HTR-8/SVneo (cell line): ENCODE measurements at regions not wholly inside any gene's neighbourhood (a gene's known extent, or its start where the extent isn't known, plus 50 kb on each side); places are given as distances from the start of the nearest gene placed in this dataset.
"Not testable (repeated sequence)": the region's sequence is repeated elsewhere in the genome, so short reads cannot be mapped to it uniquely, and the experiment has no call there.

Source experiments
- DNase-seq: peaks from one replicate; pipeline ENCODE4 v3.0.0; 2011; ENCODE audit warnings: low spot score, mixed read lengths; ENCODE audit not compliant: insufficient read length
- FAIRE-seq: peaks from 2 replicates; lab custom pipeline; 2011; peaks lifted over from hg19 to GRCh38; lab: Jason Lieb, UNC

DNA sequence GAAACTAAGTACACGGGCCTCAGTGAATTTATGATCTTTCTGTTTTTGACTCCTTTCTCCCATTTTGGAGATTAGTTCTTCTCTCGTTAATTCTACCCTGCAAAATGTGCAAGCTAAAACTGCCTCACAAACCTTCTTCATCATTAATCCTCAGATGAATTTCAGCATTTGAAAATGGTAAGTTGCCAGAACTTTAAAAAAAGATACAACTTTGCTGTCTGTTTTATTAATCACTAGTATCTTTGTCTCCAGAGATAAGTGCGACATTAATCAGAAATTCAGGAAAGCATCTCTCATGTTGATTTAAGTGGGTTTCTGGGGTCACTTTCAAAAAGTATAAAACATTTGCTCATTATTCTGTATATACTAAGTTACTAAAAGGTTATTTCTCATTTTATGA lies 227.0 kb upstream of the RXFP2 start:
- FAIRE-seq = no peak
- DNase-seq = no peak

DNA sequence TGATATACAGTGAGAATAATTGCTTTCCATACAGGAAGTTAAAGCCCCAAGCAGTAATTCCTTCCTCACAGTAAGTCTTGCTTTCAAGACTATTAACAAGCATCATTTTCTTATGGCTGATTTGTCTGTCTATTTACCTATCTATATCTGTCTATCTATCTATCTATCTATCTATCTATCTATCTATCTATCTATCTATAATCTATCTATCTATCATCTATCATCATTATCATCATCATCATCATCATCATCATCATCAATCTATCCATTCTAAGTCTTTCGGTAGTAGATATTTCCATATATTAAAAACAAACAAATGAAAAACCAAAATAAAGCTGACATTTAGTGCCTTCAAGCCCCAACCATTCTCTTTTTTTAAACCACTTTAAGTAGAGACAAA lies 224.4 kb upstream of the RXFP2 start:
- no peak for DNase-seq
- no peak for FAIRE-seq

DNA sequence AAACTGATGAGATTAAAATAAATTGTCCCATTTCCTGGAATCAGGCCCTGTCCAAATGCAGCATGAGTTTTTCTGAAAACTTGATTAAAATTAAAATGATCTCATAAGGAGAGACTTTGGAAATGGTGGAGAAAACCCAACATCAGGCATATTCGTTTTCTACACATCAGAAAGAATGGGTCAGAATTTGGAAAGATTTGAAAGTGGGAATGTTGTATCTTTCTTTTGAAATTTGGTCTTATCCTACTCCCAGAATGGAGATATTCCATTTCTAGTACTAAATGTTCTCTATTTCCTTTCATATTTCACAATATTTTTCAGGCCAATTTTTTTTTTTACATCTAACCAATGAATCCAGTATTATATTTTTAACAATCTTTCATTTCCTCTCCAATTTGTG lies 223.9 kb upstream of the RXFP2 start:
- DNase-seq (no peak), FAIRE-seq (no peak)

DNA sequence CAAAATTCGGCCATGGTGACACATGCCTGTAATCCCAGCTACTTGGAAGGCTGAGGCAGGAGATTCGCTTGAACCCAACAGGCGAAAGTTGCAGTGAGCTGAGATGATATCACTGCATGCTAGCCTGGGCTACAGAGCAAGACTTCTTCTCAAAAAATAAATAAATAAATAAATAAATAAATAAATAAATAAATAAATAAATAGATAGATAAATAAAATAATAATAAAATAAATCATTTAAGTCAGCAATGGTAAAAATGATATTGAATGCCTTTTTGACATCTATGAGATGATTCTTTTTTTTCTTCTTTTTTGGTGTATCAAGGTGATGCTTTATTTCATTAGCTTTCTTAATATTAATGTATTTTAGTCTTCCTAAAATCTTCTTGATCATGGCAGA lies 221.7 kb upstream of the RXFP2 start:
- no peak for FAIRE-seq

DNA sequence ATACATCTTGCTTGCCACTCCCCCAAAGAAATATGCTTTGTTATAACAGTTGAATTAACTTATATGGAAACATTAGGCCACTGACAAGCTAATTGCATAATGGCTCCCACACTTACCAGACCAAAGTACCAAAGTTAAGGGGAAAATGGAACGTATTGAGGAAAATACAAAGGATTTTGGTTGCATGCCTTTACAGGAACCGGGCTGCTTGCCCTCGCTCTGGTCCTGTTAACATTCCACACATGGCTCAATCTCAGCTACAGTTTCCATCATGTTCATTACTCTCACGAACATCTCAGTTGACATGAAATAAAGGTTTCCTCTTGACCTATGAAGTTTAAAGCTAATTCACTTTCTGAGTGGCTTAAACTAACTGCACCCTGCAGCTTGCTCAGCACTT lies 220.7 kb upstream of the RXFP2 start:
- no peak for DNase-seq
- no peak for FAIRE-seq

More for the DNA sequence above, 221.7 kb upstream of the RXFP2 start:
- DNase-seq = no peak

GRCh38 chr13:31521435-31521834 lies 217.9 kb upstream of the RXFP2 start:
- DNase-seq (no peak), FAIRE-seq (no peak)

GRCh38 chr13:31522396-31522795 lies 216.9 kb upstream of the RXFP2 start:
- DNase-seq (no peak), FAIRE-seq (no peak)

DNA sequence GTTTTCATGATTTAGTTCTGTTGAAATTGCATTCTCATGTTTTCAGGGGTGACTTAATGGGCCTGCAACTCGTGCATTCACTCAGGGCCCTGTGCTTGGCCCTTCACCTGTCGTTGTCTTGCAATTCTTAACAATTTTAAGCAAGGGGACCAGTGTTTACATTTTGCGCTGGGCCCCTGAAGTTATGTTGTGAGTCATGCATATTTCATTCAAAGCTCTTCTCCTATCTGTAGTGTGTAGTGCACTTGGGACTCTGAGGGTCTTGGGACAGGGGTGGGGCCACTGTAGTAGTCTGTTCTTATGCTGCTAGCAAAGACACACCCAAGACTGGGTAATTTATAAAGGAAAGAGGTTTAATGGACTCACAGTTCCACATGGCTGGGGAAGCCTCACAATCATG lies 211.2 kb upstream of the RXFP2 start:
- DNase-seq = no peak
- FAIRE-seq = no peak

DNA sequence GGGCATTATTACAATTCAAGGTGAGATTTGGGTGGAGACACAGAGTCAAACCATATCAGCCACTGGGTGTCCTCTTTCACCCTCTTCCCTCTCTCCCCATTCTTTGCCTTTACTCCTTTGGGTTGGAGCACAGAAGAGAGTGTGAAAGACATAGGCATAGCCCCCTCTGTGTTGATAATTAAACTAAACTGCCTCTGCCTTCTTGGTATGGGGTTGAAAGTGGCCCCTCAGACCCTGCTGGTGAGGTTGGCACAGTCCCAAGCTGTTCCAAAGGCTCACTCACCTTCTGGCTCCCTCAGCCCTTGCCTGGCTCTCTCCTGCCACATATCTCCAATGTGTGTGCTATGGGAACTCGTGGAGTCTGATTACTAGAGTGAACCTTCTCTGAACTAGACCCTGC lies 210.6 kb upstream of the RXFP2 start:
- DNase-seq = no peak

DNA sequence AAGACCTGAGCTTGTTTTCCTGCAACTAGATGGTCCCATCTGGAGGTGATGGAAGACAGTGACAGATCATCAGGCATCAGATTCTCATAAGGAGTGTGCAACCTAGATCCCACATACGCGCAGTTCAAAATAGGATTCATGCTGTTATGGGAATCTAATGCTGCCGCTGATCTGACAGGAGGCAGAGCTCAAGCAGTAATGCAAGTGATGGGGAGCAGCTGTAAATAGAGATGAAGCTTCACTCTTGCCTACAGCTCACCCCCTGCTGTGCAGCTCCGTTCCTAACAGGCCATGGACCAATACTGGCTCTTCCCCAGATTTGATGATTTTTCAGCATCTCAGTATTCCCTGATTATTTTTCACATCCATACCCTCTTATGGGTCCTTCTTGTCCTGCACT lies 208.4 kb upstream of the RXFP2 start:
- FAIRE-seq (no peak), DNase-seq (no peak)

More for the DNA sequence above, 210.6 kb upstream of the RXFP2 start:
- FAIRE-seq = no peak

- FAIRE-seq (no peak), DNase-seq (no peak)
These were observed 202.3 kb upstream of the RXFP2 start for GRCh38 chr13:31537052-31537451.

DNA sequence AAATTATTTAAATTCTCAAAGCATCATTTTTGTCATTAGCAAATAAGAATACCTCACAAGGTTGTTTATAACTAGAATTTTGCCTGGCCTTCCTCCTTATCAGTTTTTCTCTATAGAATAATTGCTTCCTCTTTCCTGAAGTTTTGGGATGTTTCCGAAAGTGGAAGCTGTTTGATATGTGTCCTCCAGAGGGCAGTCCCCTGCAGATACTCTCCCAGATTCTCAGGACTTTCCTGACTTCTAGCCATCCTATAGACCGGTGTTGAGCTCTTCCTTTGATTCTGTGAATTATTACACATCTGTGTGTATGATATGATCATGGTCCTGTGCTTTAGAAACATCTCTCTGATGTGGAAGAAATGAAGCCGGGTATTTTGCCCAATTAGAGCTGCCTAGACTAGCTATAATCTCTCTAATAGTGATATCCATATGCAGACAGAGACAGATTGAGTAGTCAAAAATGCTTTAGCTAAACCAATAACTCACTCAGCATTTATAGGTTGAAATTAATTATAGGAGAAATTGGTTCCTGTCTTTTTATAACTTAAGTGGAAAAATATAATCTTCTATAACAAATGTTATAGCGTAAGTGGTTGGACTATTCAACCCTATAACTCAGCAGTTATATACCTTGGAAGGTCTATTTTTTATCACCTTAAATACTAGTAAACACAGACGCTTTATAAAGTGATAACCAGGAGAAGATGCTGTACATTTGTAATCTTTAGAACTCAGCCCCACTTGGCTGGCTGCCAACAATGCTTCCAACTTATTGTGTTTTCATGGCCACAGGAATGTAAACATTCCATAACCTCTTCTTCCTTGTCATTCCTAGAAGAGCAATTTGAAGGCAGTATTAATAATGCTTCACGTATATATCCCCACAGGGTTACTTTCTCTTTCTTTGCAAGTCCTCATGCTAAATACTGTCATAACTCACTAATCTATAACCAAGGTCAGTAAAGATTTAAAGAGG lies 201.0 kb upstream of the RXFP2 start:
- no peak for FAIRE-seq
- peak; percentile 12 for DNase-seq

- DNase-seq (no peak), FAIRE-seq (no peak)
These were observed 199.0 kb upstream of the RXFP2 start for GRCh38 chr13:31540281-31540680.

DNA sequence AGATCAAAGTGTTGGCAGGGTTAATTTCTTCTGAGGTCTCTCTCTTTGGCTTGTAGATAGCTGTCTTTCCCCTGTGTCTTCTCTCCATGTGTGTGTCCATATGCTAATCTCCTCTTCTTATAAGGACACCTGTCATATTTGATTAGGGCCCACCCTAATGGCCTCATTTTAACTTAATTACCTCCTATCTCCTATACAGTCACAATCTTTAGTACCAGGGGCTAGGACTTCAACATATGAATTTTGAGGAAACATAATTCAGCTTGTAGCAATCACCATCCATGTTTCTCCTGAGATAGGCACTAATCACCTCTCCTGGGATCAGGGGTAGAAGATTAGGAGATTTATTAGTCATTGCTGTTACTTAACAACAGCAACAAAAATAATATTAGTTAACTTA lies 196.1 kb upstream of the RXFP2 start:
- FAIRE-seq (no peak), DNase-seq (no peak)

GRCh38 chr13:31545616-31546015 lies 193.7 kb upstream of the RXFP2 start:
- FAIRE-seq = no peak
- no peak for DNase-seq

- DNase-seq (peak; percentile 11), FAIRE-seq (no peak)
These were observed 182.9 kb upstream of the RXFP2 start for GRCh38 chr13:31556376-31556775.

- not testable (repeated sequence) for FAIRE-seq, DNase-seq
These were observed 155.1 kb upstream of the RXFP2 start for GRCh38 chr13:31584221-31584620.

GRCh38 chr13:31587698-31588266 lies 151.5 kb upstream of the RXFP2 start:
- FAIRE-seq = no peak
- DNase-seq = no peak

- DNase-seq = no peak
- FAIRE-seq = no peak
These were observed 151.0 kb upstream of the RXFP2 start for GRCh38 chr13:31588316-31588715.

- DNase-seq (no peak), FAIRE-seq (no peak)
These were observed 150.4 kb upstream of the RXFP2 start for GRCh38 chr13:31588893-31589292.

GRCh38 chr13:31591642-31592233 lies 147.6 kb upstream of the RXFP2 start:
- no peak for DNase-seq
- FAIRE-seq = no peak
